DMS79 (cell line): ENCODE measurements at regions not wholly inside any gene's neighbourhood (a gene's known extent, or its start where the extent isn't known, plus 50 kb on each side); places are given as distances from the start of the nearest gene placed in this dataset.
"Not testable (repeated sequence)": the region's sequence is repeated elsewhere in the genome, so short reads cannot be mapped to it uniquely, and the experiment has no call there.

Experiments used
- DNase-seq: peaks from one replicate; lab custom pipeline; 2025; lab: John Stamatoyannopoulos, UW

DNA sequence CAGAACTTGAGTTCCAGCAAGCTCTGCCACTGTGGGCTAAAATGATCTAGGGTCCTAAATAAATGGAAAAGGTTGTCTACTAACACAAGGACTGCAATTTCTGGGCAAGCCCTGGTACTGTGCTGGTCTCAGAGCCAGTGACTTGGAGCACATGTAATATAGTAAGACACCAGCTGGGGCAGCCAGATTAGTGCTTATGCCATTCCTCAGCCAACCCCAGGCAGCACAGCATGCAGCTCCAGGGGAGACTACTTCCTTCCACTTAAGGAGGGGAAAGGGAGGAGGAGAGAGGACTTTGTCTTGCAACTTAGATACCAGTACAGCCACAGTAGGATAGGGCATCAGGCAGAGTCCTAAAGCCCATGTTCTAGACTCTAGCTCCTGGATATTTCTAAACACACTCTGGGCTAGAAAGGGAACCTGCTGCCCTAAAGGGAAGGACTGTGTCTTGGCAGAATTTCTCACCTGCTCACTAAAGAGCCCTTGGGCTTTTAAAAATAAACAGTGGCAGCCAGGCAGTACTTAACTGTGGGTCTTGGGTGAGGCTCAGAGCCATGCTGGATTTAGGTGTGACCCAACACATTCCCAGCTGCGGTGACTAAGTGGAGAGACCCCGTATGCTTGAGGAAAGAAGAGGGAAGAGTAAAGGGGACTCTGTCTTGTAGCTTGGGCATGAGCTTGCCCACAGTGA, 223.7 kb upstream of the BCHE start:
- DNase-seq = no peak

DNA sequence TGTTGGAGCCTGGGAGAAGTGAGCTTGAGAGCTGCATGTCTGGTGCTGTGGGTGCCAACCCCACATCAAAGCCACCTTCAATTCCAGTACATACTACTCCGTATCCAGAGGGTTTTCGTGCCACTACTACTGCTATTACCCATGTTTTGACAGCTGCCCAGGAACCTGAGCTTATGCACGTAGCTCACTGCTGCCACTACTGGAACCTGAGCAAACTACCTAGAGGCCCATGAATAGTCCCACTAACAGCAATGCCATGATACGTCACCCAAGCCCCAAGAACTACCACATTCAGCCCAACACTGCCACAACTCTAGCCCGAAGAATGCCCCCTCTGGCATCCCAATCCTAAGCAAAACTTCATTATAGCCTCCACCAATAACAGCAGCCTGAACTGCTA, 215.2 kb upstream of the BCHE start:
- DNase-seq = no peak

DNA sequence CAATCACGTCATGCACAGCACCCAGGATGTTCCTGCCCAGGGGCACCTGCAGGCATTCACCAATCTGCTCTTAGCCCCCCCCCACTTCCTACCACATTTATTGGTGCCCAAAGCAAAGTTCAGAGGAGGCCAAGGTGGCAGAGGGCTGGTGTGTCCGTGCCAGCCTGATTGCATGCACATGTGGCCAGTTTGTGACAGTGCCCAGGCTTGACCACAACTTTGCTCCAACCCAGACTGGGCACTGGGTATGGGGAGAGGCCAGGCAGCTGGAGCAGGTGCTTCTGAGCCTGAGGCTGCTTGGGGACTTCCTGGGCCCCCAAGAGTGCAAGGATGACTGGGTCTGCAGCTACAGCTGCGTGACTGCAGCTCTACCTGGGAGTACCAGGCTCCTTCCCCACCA, 192.3 kb upstream of the BCHE start:
- no peak for DNase-seq

DNA sequence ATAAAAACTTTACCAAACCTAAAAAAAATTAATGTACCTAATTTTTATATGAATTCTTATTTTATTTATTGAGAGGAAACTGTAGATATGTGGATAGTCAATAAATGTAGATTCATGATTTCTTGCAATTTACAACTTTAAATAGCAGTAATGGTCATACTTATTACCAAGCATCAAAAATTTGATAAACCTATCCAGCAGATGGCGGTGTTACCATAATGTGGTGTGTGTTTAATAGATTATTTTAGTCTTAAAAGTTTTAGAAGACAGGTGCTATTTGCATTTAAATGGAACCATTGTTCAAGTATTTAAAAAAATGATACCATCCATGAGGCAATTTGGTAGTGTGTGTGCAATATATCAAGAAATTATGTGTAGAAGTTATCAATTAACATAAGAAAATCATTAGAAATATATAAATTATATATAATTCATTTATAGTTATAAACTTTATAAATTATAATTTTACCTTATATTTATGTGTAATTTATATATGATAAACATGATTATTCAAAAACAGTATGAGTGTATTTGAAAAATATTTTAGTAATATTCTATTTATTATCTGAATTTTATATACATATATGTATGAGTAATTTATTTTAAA, 176.0 kb upstream of the BCHE start:
- no peak for DNase-seq

DNA sequence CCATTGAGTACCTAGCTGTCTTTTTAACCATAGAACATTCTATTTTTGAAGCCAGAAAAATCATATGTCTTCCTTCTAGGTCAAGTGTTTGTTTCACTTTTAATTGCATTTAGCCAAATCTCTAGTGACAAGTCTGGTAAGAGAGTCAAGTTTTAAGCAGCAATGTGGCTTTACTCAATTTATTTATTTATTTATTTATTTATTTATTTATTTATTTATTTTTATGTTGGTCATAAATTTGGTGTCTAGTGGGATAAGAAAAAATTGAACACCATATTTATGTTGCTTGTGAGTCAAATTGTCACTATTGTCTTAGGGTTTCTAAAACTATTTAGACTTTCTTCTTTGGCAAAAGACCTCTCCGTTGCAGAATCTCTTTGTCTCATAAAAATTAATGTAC, 174.5 kb upstream of the BCHE start:
- DNase-seq = no peak

DNA sequence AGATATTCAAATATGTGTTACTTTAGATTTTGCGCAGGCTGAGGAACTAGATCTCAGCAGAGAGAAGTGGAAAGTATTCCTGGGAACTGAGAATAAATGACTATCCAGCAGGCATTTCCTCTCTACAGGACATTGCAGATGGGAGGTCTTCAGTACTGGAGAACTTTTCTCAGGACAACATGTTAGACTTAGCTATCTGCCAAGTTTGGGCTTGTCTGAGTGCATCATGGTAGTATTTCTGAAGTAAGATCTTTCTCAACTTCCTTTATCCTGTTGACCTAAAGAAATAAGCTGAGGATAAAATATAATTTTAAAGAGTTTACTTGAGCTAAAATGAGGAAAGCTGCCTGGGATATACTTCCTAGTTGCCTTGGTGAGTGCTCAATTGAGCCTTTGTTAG, 167.9 kb upstream of the BCHE start:
- no peak for DNase-seq

DNA sequence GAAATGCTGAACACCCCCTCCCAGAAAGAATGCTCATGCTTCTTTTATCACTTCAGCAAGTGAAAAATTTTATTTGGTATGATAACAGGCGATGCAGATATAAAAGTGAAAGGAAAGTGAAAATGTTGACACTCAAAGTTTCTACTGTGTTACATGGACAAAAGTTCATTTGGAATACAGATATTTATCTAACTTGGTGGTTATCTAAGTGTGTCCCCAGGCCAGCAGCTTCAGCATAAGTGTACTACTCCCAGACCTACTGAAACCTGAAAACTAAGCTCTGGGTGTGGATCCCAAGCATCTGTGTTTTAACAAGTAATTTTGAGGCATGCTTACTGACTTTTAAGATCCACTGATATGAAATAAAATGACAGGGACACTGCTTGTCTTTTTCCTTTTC, 157.1 kb upstream of the BCHE start:
- no peak for DNase-seq

DNA sequence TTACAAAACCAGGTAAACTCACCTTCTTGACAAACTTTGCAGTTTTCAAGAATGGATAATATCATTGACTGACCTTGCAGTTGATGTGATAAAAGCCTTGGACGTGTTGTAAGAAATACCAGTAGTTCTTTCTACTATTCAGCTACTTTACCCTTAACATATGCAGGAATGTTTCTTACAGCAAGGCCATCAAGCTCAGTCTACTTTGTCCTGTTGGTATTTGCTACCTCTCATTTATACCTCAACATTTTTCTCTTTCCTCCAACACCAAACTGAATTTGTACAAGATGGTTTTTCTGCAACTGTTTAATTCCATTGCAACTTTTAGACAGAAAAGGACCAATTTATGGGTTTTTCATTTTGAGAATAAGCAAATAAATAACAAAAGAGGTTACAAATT, 147.4 kb upstream of the BCHE start:
- no peak for DNase-seq

DNA sequence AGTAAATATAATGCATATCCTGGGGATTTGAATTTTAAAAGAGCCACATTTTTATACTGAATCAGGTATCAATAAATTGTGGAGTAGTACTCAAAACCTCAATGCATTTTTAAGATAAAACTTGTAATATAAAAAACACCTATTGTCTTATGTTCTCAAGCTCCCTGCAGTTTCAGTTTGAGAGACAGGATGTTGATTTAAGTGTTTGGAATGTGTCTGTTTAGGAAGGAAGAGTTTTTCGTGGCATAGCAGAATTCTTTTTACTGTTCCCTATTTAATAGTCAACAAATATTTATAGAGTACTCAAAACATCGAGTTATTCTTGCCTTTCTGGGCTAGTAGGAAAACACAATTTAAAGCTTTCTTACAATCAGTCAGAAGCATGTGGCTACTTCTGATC, 146.1 kb upstream of the BCHE start:
- DNase-seq = no peak

DNA sequence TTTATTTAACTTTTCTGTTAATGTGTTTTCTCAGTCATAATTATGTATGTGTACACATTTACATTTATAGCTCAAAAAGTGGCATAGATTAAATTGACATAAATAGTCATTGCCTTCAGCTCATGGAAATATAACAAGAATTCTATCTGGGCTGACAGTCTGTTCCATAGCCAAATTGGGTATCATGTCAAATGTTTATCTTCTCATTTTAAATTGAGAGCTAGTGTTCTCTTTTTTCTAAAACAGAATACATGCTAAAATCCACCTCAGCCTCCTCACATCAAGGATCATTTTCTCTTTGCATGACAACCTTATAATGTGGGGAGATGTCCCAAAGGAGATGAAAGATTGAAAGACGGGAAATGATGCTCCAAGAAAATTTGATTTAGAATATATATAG, 144.1 kb upstream of the BCHE start:
- no peak for DNase-seq

DNA sequence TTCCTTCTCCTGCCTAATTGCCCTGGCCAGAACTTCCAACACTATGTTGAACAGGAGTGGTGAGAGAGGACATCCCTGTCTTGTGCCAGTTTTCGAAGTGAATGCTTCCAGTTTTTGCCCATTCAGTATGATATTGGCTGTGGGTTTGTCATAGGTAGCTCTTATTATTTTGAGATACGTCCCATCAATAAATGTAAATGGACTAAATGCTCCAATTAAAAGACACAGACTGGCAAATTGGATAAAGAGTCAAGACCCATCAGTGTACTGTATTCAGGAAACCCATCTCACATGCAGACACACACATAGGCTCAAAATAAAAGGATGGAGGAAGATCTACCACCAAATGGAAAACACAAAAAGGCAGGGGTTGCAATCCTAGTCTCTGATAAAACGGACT, 123.6 kb upstream of the BCHE start:
- not testable (repeated sequence) for DNase-seq

DNA sequence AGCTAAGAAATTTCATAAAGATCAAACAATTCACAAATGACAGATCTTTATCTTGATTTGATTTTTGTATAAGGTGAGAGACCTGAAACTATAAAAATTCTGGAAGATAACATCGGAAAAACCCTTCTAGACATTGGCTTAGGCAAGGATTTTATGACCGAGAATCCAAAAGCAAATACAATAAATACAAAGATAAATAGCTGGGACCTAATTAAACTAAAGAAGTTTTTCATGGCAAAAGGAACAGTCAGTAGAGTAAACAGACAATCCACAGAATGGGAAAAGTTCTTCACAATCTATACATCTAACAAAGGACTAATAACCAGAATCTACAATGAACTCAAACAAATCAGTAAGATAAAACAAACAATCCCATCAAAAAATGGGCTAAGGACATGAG, 116.9 kb upstream of the BCHE start:
- no peak for DNase-seq

DNA sequence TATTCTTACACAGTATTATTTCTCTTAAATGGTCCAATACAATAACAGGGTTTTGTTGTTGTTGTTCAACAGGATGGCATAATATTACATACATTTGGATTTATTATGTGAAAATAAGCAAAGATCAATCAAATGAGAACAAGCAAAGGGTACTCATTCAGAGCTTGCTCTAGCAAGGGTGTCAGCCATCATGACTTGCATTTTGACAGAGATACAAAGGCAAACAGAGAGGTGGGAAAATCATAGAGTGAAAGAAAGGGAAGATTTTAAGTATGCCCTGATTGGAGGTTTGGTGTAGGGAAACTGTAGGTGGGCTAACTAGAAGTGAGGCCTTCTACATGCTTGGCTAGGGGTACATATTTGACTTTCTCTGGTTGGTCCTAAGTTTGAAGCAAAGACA, 109.1 kb upstream of the BCHE start:
- no peak for DNase-seq

DNA sequence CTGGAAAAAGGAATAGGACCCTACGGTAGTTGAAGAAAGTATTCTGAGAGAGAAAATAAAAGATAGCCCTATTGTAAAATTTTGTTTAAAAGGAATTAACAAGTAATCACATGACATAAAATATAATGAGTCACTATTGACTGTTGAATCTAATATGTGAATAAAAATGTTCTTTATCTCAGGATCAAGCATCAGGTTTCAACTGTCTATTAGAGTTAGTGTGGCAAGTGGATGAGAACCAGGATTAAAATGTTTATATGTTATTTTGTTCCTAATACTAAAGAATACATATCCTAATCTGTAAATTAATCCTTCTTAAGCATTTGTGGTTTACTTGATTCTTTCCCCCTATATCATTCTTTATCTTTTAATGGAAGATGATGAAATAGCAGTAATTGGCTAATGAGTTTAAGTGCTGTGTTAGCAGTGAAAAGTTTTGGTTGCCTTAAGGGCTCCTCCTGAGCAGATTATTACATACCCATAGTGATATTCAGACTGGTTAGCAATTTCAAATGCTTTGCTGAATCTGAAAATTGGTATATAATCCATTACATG, 101.8 kb upstream of the BCHE start:
- no peak for DNase-seq

DNA sequence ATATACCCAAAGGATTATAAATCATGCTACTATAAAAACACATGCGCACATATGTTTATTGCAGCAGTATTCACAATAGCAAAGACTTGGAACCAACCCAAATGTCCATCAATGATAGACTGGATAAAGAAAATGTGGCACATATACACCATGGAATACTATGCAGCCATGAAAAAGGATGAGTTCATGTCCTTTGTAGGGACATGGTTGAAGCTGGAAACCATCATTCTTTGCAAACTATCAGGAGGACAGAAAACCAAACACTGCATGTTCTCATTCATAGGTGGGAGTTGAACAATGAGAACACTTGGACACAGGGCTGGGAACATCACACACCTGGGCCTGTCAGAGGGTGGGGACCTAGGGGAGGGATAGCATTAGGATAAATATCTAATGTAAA, 98.9 kb upstream of the BCHE start:
- DNase-seq = not testable (repeated sequence)

DNA sequence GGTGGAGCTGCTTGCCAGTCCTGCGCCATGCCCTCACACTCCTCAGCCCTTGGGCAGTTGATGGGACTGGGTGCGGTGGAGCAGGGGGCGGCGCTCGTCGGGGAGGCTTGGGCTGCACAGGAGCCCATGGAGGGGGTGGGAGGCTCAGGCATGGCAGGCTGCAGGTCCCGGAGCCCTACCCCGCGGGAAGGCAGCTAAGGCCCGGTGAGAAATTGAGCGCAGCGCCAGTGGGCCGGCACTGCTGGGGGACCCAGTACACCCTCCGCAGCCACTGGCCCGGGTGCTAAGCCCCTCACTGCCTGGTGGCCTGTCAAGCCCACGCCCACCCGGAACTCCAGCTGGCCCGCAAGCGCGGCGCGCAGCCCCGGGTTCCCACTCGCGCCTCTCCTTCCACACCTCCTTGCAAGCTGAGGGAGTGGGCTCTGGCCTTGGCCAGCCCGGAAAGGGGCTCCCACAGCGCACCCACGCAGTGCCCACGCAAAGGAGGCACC, 87.1 kb upstream of the BCHE start:
- DNase-seq = not testable (repeated sequence)

DNA sequence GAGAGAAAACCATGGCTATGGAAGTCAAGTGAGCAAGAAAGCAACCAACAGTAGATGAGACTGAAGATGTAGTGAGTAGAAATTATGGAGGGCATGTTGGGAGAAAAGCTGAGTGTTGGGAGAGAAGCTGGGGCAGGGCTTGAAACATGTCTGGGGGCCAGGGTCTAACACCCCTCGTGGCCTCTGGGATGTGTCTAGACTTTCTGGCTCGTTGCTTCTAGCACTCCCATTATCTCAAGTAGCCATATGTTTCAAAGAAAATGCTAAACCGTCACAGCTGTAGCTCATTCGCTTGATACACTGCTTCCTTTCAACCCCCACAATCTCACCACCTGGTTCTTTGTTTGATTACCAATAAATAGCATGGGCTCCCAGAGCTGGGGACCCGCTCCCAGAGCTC, 83.8 kb upstream of the BCHE start:
- DNase-seq = no peak

DNA sequence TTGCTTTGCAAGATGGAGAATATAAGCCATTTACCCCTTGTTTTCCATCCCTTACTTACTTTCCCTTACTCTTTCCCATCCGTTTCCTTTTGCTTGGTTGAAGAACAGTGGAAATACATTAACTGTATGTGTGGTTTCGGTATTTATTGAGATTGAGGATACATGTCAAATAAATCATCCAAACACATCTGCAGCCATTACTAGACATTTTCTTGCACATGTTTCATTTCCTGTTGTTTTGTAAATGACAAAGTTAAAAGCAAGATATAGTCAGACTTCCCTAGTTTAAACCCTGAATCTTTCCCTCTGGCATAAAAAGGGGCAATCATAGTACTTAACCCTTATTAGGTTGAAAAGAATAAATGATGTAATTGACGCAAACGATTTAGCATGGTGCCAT, 82.1 kb upstream of the BCHE start:
- DNase-seq = no peak

DNA sequence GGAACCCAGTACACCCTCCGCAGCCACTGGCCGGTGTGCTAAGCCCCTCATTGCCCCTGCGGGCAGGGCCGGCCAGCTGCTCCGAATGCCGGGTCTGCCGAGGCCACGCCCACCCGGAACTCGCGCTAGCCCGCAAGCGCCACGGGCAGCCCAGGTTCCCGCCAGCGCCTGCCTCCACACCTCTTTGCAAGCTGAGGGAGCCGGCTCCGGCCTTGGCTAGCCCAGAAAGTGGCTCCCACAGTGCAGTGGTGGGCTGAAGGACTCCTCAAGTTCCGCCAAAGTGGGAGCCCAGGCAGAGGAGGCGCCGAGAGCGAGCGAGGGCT, 81.4 kb upstream of the BCHE start:
- DNase-seq = no peak

DNA sequence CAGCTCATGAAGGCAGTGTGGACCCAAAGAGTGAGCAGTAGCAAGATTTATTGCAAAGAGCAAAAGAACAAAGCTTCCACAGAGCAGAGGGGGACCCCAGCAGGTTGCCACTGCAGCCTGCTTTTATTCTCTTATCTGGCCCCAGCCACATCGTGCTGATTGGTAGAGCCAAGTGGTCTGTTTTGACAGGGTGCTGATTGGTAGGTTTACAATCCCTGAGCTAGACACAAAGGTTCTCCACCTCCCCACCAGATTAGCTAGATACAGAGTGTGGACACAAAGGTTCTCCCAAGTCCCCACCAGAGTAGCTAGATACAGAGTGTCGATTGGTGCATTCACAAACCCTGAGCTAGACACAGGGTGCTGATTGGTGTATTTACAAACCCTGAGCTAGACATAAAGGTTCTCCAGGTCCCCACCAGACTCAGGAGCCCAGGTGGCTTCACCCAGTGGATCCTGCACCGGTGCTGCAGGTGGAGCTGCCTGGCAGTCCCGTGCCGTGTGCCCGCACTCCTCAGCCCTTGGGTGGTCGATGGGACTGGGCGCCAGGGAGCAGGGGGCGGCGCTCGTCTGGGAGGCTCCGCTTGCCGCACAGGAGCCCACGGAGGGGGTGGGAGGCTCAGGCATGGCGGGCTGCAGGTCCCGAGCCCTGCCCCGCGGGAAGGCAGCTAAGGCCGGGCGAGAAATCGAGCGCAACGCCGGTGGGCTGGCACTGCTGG, 80.9 kb upstream of the BCHE start:
- not testable (repeated sequence) for DNase-seq

DNA sequence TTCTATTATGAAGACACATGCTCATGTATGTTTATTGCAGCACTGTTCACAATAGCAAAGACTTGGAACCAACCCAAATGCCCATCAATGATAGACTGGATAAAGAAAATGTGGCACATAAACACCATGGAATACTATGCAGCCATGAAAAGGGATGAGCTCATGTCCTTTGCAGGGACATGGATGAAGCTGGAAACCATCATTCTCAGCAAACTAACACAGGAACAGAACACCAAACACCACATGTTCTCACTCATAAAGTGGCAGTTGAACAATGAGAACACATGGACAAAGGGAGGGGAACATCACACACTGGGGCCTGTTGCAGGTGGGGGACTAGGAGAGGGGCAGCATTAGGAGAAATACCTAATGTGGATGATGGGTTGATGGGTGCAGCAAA, 77.9 kb upstream of the BCHE start:
- DNase-seq = not testable (repeated sequence)

DNA sequence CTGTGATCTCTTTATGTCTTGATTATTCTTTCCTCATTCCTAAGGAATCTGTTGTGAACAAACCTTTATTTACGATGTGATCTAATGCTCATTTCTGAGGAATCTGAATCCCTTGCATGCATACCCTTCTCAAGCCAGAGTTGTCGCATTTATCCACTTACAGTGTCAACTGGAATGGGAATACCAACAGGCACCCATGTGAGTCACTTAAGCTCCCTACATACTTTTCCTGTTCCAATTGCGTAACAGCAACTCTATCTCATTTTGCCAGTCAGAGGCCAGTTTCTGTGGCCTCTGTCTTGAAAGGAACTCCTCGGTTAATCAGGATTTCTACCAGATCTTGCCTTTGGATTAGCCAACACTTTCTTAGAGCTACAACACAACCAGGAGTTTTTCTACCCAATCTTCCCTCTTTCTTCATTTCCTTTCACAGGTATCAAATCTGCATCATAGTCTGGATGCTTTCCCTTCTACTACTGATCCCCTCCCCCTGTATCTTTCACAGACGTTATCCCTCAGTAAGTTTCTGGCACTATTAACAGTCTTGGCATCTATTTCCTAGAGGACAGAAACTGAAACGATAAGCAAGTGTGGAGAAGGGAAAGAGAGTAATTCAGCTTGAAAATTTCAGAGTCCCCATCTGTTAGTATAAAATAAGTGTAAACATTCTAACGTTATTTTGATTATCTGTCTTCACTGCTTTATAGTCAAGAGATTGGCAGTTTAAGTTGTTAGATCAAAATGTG, 66.8 kb upstream of the BCHE start:
- DNase-seq = no peak

DNA sequence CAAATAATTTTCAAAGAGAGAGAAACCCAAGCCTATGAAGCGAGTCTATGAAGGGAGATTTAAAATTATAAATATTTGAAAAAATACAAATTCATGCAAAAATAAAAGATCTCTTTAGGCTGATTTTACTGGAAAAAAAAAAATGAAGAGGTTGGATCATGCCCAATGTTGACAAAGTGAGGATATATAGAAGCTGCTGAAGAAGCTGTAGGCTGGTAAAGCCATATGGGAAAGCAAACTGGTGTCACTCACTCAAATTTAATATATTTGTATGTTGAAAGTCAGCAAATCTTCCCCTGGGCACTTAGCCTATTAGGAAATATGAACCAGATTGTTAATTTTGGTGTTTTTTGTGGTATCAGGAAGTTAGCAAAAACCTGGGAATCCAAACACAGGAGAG, 61.8 kb upstream of the BCHE start:
- DNase-seq = no peak
